Hepatocyte (in vitro differentiated cells): ENCODE measurements at regions not wholly inside any gene's neighbourhood (a gene's known extent, or its start where the extent isn't known, plus 50 kb on each side); places are given as distances from the start of the nearest gene placed in this dataset.
"Not testable (repeated sequence)": the region's sequence is repeated elsewhere in the genome, so short reads cannot be mapped to it uniquely, and the experiment has no call there.

Source experiments
- DNase-seq: peaks from one replicate; pipeline ENCODE4 v3.0.0-alpha.2; 2016; ENCODE audit warnings: low spot score
- H2AFZ ChIP-seq: fragments of 200-600 bp; sonication (generic); 2 replicates; pipeline ENCODE4 v1.6.0; 2016; ENCODE audit warnings: antibody characterized with exemption, mild to moderate bottlenecking
- H3K27ac ChIP-seq: fragments of 200-600 bp; sonication (generic); 2 replicates; pipeline ENCODE4 v1.5.1; 2016; ENCODE audit warnings: mild to moderate bottlenecking
- H3K27me3 ChIP-seq: fragments of 200-600 bp; sonication (generic); 2 replicates; pipeline ENCODE4 v1.6.1; 2016
- H3K36me3 ChIP-seq: fragments of 200-600 bp; sonication (generic); replicated peaks from 2 replicates; pipeline ENCODE4 v1.5.1; 2016; ENCODE audit warnings: low read depth; ENCODE audit not compliant: insufficient read depth
- H3K4me1 ChIP-seq: fragments of 200-600 bp; sonication (generic); 2 replicates; pipeline ENCODE4 v1.5.1; 2016; ENCODE audit warnings: mild to moderate bottlenecking, moderate library complexity; ENCODE audit not compliant: insufficient read depth
- H3K4me2 ChIP-seq: fragments of 200-600 bp; sonication (generic); 2 replicates; pipeline ENCODE4 v1.6.0; 2016
- H3K4me3 ChIP-seq: fragments of 200-600 bp; sonication (generic); 2 replicates; pipeline ENCODE4 v1.5.1; 2016; ENCODE audit warnings: mild to moderate bottlenecking
- H3K79me2 ChIP-seq: fragments of 200-600 bp; sonication (generic); 2 replicates; pipeline ENCODE4 v1.6.0; 2017; ENCODE audit warnings: mild to moderate bottlenecking
- H3K9me2 ChIP-seq: fragments of 200-600 bp; sonication (generic); replicated peaks from 2 replicates; pipeline ENCODE4 v1.6.0; 2017; ENCODE audit warnings: mild to moderate bottlenecking; ENCODE audit not compliant: insufficient read depth
- H3K9me3 ChIP-seq: fragments of 200-600 bp; sonication (generic); 2 replicates; pipeline ENCODE4 v1.5.1; 2016; ENCODE audit warnings: low read depth, mild to moderate bottlenecking
- H4K20me1 ChIP-seq: fragments of 200-600 bp; sonication (generic); 2 replicates; pipeline ENCODE4 v1.6.0; 2016; ENCODE audit warnings: mild to moderate bottlenecking; ENCODE audit not compliant: insufficient read depth, poor library complexity, severe bottlenecking
- CTCF ChIP-seq: fragments of 200-600 bp; sonication (generic); IDR thresholded peaks from 2 replicates; pipeline ENCODE4 v1.5.1; 2016; ENCODE audit warnings: antibody characterized with exemption, mild to moderate bottlenecking; ENCODE audit not compliant: poor library complexity
- EZH2 ChIP-seq: fragments of 200-600 bp; sonication (generic); IDR thresholded peaks from 2 replicates; pipeline ENCODE4 v1.6.1; 2016; ENCODE audit warnings: antibody characterized with exemption, mild to moderate bottlenecking, borderline replicate concordance
- EZH2phosphoT487 ChIP-seq: fragments of 200-600 bp; sonication (generic); IDR thresholded peaks from one replicate; pipeline ENCODE4 v1.6.1; 2018; ENCODE audit warnings: antibody characterized with exemption, mild to moderate bottlenecking, low read depth, moderate library complexity; ENCODE audit not compliant: unreplicated experiment, severe bottlenecking
- WGBS: methylation state at CpG from one replicate; pipeline ENCODE4 v1.1.6; 2016; ENCODE audit warnings: low lambda C conversion rate; ENCODE audit errors: missing lambda C conversion rate; 5-methylcytosine and 5-hydroxymethylcytosine counted together

- TF ChIP-seq CTCF: no peak
- Histone ChIP-seq H2AFZ (no peak overlapping the region), H3K36me3 (no peaks in the 10 kb centered on the region), H3K4me1 (peaks cover 11% of the 10 kb centered on the region), H4K20me1 (no peaks in the 10 kb centered on the region), H3K27me3 (peaks cover 2% of the 10 kb centered on the region), H3K4me3 (no peak overlapping the region), H3K9me3 (no peaks in the 10 kb centered on the region), H3K27ac (no peak overlapping the region), H3K79me2 (no peaks in the 10 kb centered on the region), H3K9me2 (no peaks in the 10 kb centered on the region), H3K4me2 (no peak overlapping the region)
- no peak for DNase-seq
- WGBS: 93% methylated on average over 14 of the region's 15 CpGs
Observed at GRCh38 chr4:1583051-1583785, 100.9 kb downstream of the FAM53A start.

- Histone ChIP-seq H3K4me2 (no peak overlapping the region), H2AFZ (no peak overlapping the region), H3K9me3 (no peaks in the 10 kb centered on the region), H3K36me3 (no peaks in the 10 kb centered on the region), H3K79me2 (no peaks in the 10 kb centered on the region), H3K27me3 (peaks cover 10% of the 10 kb centered on the region), H3K4me3 (no peak overlapping the region), H3K9me2 (no peaks in the 10 kb centered on the region), H3K27ac (no peak overlapping the region), H4K20me1 (no peaks in the 10 kb centered on the region), H3K4me1 (peaks cover 11% of the 10 kb centered on the region)
- no peak for DNase-seq
- TF ChIP-seq EZH2 (no peak), EZH2phosphoT487 (no peak), CTCF (no peak)
- WGBS: 78% methylated on average over 13 of the region's 15 CpGs
Observed at GRCh38 chr4:1582227-1582626, 101.9 kb downstream of the FAM53A start.

GRCh38 chr4:1581164-1581894 is 102.8 kb downstream of the FAM53A start:
- H2AFZ ChIP-seq: not testable (repeated sequence)

GRCh38 chr4:1580692-1581012 is 103.5 kb downstream of the FAM53A start:
- not testable (repeated sequence) for H3K9me2 ChIP-seq, H3K36me3 ChIP-seq, H3K4me3 ChIP-seq, H3K9me3 ChIP-seq, H4K20me1 ChIP-seq, H3K27ac ChIP-seq, H2AFZ ChIP-seq, DNase-seq, H3K79me2 ChIP-seq
- H3K27me3 ChIP-seq: peaks cover 13% of the 10 kb centered on the region
- H3K4me1 ChIP-seq: peaks cover 11% of the 10 kb centered on the region
- peak overlapping the region; percentile 99 for H3K4me2 ChIP-seq
- no CpG with 5 or more reads among the region's 16 CpGs for WGBS

More at GRCh38 chr4:1581164-1581894, 102.8 kb downstream of the FAM53A start:
- not testable (repeated sequence) for H3K9me3 ChIP-seq, H3K36me3 ChIP-seq, H3K27ac ChIP-seq, H3K4me3 ChIP-seq, H3K9me2 ChIP-seq, H3K79me2 ChIP-seq, H3K4me2 ChIP-seq, H4K20me1 ChIP-seq
- peak; percentile 85 for DNase-seq
- Histone ChIP-seq H3K4me1 (peaks cover 11% of the 10 kb centered on the region), H3K27me3 (peaks cover 13% of the 10 kb centered on the region)
- WGBS: 69% methylated on average over 7 of the region's 15 CpGs
